HG03196 (cell line): ENCODE measurements at regions not wholly inside any gene's neighbourhood (a gene's known extent, or its start where the extent isn't known, plus 50 kb on each side); places are given as distances from the start of the nearest gene placed in this dataset.

Source experiments
- ATAC-seq: cut with Tn5 transposase; IDR thresholded peaks from one replicate; pipeline ENCODE4 v1.9.1; 2021; ENCODE audit not compliant: unreplicated experiment

- no peak for ATAC-seq
Observed at GRCh38 chr16:86823888-86824671, 245.7 kb downstream of the FOXL1 start.

GRCh38 chr16:86824751-86825296, 246.5 kb downstream of the FOXL1 start:
- ATAC-seq, result no peak

GRCh38 chr16:86825631-86826030, 247.3 kb downstream of the FOXL1 start:
- no peak for ATAC-seq

- ATAC-seq, result no peak
Observed at GRCh38 chr16:86826941-86827340, 248.6 kb downstream of the FOXL1 start.

- no peak for ATAC-seq
Observed at GRCh38 chr16:86827521-86827920, 249.2 kb downstream of the FOXL1 start.

GRCh38 chr16:86828202-86828601, 249.9 kb downstream of the FOXL1 start:
- ATAC-seq, result no peak

DNA sequence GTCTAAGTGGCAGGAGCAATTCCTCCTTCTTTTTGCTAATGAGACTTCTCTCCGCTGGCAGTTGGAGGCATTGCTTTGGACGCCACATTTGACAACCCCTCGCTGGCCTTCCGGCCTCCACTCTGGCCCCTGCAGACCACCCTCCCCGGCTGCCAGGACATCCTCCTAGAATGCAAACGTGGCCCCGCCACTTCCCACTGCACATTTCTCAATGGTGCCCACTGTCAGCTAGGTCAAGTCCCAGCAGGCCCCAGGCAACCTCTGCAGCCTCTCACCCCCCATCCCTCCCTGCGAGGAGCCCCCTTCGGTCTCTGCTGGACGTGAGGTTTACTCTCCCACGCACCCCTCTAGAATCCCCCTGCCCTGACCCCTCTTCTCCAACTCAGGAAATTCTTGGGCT, 250.3 kb downstream of the FOXL1 start:
- no peak for ATAC-seq

- ATAC-seq, result no peak
Observed at GRCh38 chr16:86831366-86831765, 253.0 kb downstream of the FOXL1 start.

- ATAC-seq, result no peak
Observed at GRCh38 chr16:86833136-86833535, 254.8 kb downstream of the FOXL1 start.

- no peak for ATAC-seq
Observed at GRCh38 chr16:86834451-86835035, 256.2 kb downstream of the FOXL1 start.

- no peak for ATAC-seq
Observed at GRCh38 chr16:86835982-86836381, 257.6 kb downstream of the FOXL1 start.

GRCh38 chr16:86836503-86837129, 258.3 kb downstream of the FOXL1 start:
- no peak for ATAC-seq

- no peak for ATAC-seq
Observed at GRCh38 chr16:86843812-86844211, 265.5 kb downstream of the FOXL1 start.

DNA sequence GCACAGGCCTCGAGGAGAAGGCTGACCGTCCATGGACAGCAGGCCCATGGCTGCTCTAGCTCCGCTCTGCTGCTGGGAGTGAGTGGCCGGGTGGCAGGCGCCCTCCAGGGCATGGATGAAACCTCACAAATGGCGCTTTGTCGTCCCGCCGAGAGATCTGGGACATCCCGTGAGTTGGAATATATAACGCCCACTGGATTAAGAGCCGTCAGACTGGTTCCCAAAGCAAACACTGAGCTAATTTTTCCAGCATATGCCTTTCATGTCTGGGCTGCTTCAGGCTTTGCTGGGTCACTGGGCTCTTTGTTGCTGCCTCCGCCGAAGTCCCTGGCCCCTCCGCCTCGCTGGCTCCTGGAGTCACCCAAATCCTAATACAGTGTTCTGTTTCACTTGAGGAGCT, 266.3 kb downstream of the FOXL1 start:
- ATAC-seq, result no peak

DNA sequence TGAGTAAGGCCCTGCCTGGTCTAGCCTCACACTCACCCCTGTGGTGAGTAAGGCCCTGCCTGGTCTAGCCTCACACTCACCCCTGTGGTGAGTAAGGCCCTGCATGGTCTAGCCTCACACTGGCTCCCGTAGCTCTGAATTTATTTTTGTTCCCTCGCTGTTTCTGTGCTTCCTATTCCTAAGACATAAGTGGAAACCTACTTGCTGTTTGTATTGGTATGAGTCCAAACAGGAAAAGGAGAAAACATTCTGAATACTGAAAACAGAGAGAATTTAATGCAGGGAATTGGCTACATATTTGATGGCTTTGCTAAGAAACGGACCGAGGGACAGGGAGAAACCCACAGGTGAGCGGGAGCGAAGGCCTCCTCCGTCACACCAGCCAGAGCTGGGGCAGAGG, 267.8 kb downstream of the FOXL1 start:
- ATAC-seq, result no peak

- ATAC-seq, result no peak
Observed at GRCh38 chr16:86848821-86849220, 270.5 kb downstream of the FOXL1 start.

DNA sequence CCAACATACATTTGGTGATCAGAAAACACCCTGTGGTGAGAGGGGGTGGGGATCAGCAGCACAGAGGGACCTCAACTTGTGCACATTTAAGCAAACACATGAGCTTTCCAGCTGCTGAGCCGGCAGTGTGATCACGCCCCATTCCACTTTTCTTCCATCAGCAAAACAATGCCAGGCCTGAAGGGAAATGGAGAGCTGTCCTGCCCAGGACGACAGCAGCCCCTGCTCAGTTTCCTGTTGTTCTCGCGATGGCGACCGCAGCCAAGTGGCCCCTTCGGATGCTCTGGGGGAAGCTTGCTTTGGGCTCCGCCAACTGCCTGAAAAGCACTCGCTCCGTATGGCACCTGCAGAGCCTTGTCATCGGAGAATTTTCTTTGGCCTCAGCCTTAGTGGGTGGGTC, 272.3 kb downstream of the FOXL1 start:
- no peak for ATAC-seq

GRCh38 chr16:86852135-86852534, 273.8 kb downstream of the FOXL1 start:
- ATAC-seq, result no peak

- ATAC-seq, result no peak
Observed at GRCh38 chr16:86854058-86854621, 275.8 kb downstream of the FOXL1 start.

DNA sequence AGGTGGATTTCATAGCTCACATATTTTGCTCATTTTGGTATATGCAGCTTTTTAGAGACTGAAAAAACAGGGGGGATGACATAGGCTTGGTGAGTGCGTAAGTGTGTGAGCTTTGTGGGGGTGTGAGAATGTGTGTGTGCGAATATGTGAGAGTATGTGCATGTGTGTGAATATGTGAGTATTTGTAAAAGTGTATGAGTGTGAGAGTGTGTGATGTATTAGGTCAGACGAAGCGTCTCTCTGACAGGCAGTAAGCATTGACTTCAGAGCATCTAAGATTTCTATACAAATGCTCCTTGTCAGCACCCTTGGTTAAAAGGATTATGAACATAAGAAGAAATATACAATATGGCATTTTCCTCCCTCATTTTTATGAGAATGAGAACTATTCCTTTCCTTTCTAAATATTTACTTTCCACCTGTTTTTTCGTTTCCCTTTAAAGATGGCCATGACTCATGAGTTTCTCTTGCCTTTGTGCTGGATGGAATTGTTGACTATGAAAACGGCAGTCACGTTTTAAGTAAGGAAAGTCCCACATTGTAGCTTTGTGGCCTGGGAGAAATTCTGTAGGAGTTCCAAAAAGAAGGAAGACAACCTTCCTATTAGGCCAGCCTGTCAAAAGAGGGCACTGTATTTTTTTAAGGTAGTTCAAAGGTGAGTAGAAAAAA, 276.4 kb downstream of the FOXL1 start:
- ATAC-seq, result no peak

DNA sequence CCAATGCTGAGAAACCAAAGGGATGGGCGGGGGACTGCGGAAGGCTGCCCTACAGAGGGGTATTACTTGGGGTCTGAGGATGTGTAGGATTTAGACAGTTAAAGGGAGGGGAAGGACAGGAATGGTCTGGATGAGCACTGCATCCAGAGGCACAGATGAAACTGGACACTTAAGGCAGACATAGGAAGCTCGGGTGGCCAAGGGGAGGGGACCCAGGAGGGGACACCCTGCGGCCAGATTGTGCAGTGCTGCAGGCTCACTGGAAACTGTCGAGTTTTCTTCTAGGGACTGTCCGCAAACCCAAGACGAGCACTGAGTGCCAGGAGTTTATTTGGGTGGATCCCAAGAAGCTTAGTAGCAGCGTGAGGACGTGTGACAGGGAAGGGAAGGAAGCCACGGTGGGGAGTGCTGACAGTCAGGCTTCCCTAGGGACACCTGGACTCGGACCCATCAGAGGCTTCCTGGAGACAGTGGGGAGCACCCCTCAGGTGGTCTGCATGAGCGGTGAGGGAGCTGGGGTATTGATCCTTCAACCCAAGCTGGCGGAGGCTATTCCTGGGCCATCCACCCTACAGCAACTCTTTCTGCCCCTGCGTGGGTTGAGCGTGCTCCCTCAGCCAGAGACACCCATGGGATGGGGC, 278.7 kb downstream of the FOXL1 start:
- no peak for ATAC-seq
